Activated effector memory CD4-positive, alpha-beta T cell treated with Interleukin-2 at 50 U/mL for 16 hours (primary cell): ENCODE measurements at regions not wholly inside any gene's neighbourhood (a gene's known extent, or its start where the extent isn't known, plus 50 kb on each side); places are given as distances from the start of the nearest gene placed in this dataset.

Experiments used
- DNase-seq: peaks from one replicate; pipeline ENCODE4 v3.0.0-alpha.2; 2020

- no peak for DNase-seq
Observed at GRCh38 chr3:66592927-66593625, 92.3 kb upstream of the LRIG1 start.

- DNase-seq = no peak
Observed at GRCh38 chr3:66593978-66594377, 93.2 kb upstream of the LRIG1 start.

GRCh38 chr3:66597308-66597863 is 96.6 kb upstream of the LRIG1 start:
- DNase-seq = no peak

GRCh38 chr3:66598168-66598567 is 97.3 kb upstream of the LRIG1 start:
- DNase-seq = no peak

- no peak for DNase-seq
Observed at GRCh38 chr3:66602237-66602636, 101.4 kb upstream of the LRIG1 start.

GRCh38 chr3:66602691-66603090 is 101.9 kb upstream of the LRIG1 start:
- DNase-seq = no peak

GRCh38 chr3:66603151-66603611 is 102.4 kb upstream of the LRIG1 start:
- DNase-seq = no peak

- no peak for DNase-seq
Observed at GRCh38 chr3:66604481-66604880, 103.7 kb upstream of the LRIG1 start.

- no peak for DNase-seq
Observed at GRCh38 chr3:66606126-66606525, 105.3 kb upstream of the LRIG1 start.

GRCh38 chr3:66606868-66607267 is 106.0 kb upstream of the LRIG1 start:
- DNase-seq = no peak

GRCh38 chr3:66609660-66610561 is 109.1 kb upstream of the LRIG1 start:
- no peak for DNase-seq

GRCh38 chr3:66610562-66610909 is 109.7 kb upstream of the LRIG1 start:
- no peak for DNase-seq

GRCh38 chr3:66615643-66616301 is 115.0 kb upstream of the LRIG1 start:
- DNase-seq = no peak

- DNase-seq = no peak
Observed at GRCh38 chr3:66617351-66617750, 116.5 kb upstream of the LRIG1 start.

GRCh38 chr3:66618066-66618465 is 117.2 kb upstream of the LRIG1 start:
- no peak for DNase-seq

- no peak for DNase-seq
Observed at GRCh38 chr3:66620296-66620695, 119.5 kb upstream of the LRIG1 start.

GRCh38 chr3:66622756-66623457 is 122.1 kb upstream of the LRIG1 start:
- no peak for DNase-seq

- no peak for DNase-seq
Observed at GRCh38 chr3:66625505-66626216, 124.8 kb upstream of the LRIG1 start.

- no peak for DNase-seq
Observed at GRCh38 chr3:66629150-66629981, 128.5 kb upstream of the LRIG1 start.

GRCh38 chr3:66629982-66630368 is 129.2 kb upstream of the LRIG1 start:
- no peak for DNase-seq
